HG03432 (cell line): ENCODE measurements at regions not wholly inside any gene's neighbourhood (a gene's known extent, or its start where the extent isn't known, plus 50 kb on each side); places are given as distances from the start of the nearest gene placed in this dataset.

ENCODE experiments used
- ATAC-seq: cut with Tn5 transposase; IDR thresholded peaks from one replicate; pipeline ENCODE4 v1.9.1; 2021; ENCODE audit warnings: mild to moderate bottlenecking, moderate library complexity; ENCODE audit not compliant: unreplicated experiment

DNA sequence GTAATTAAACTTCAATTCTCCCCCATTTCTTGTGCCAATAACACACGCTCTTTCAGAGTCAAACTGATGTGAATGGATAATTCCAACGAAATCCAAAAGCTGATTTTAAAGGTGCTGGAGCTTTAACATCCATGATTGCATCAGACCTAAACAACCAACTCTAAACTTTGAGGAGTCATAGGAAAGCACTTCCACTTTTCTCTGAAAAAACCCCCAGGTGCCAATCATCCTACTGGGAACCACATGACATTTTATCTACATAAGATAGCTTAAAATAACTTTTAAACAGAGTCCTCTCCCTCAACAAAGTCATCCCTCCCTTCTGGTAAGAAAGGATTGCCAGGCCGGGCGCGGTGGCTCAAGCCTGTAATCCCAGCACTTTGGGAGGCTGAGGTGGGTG lies 167.7 kb upstream of the PDE10A start:
- no peak for ATAC-seq

- no peak for ATAC-seq
Measured at GRCh38 chr6:165829376-165829775, 166.3 kb upstream of the PDE10A start.

GRCh38 chr6:165827190-165827518 lies 164.1 kb upstream of the PDE10A start:
- ATAC-seq: no peak

GRCh38 chr6:165826487-165827189 lies 163.6 kb upstream of the PDE10A start:
- no peak for ATAC-seq

DNA sequence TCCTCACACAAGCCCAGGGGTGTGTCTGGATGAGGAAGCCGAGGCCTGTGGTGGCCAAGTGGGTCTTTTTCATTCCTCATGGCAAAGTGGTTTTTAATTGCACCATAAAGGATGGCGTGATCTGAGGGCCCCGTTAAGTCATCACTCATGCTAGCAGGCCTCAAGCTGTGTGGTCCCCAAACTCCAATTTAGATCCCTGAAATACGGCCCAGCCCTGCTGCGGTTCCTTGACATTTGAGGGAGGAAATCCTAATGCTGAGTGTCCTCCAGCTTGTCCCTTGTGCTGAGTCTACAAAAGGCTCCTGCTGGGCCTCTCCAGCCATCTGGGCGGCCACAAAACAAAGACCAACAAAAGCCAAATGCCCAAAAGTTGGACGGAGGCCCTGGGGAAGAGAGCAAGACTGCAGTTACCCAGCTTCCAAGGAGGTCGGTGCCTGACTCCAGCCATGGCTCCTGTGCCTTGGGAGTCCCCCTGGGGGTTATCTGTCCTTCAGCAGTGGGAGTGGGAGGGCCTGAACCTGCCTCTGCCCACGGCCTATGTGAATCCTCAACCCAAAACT lies 162.3 kb upstream of the PDE10A start:
- ATAC-seq: no peak

DNA sequence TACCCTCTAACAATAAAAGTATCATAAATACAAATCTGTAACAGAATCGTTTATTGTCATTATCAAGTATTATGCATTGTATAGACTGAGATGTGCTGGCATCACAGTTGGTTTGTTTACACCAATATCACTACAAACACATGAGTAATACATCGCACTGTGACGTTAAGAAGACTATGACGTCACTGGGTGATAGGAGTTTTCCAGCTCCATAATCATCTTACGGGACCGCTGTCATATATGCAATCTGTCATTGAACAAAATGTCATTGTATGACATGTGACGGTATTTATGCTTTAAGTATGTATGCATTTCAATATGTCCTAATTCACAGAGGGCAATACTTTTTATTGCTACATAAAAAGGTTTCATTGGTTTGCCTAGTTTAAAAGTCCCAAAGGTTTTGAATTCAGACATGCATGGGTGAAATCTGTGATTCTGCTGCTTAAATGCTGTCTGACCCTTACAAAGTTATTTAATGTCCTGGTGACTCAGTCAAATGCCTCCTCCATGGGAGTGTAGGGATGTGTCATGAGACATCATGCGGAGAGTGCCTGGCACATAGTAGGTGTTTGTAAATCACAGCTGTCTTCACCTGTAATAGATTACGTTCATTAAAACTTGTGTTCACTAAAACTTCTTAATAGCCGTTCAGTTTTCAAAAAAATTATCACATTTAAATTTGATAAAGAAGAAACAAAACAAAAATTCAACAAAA lies 160.7 kb upstream of the PDE10A start:
- no peak for ATAC-seq

DNA sequence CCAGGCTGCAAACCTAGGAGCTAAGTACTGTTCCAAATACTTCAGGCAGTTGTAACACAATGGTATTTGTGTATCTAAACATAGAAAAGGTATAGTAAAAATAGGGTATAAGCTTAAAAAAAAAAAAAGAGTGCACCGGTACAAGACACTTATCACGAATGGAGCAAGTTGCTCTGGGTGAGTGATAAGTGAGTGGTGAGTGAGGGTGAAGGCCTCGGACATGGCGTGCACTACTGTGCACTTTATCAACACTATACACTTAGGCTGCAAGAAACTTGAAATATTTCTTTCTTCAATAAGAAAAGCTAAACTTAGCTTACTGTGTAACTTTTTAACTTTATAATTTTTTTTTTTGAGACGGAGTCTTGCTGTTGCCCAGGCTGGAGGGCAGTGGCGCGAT lies 159.5 kb upstream of the PDE10A start:
- no peak for ATAC-seq

DNA sequence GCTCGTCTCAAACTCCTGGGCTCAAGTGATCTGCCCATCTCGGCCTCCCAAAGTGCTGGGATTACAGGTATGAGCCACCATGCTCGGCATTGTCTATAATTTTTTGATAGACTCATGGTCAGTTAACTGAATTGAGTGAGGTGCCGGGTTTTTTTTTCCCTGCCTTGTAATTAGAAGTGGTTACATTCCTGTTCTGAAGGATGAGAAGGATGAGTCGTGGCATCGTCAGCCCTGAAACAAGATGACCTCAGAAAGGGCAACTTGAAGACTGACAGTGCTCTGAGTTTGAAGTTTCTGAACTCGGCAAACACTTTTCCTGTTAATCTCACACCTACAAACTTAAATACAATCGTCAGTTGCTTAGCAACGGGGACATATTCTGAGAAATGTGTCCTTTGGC lies 158.7 kb upstream of the PDE10A start:
- ATAC-seq: no peak

DNA sequence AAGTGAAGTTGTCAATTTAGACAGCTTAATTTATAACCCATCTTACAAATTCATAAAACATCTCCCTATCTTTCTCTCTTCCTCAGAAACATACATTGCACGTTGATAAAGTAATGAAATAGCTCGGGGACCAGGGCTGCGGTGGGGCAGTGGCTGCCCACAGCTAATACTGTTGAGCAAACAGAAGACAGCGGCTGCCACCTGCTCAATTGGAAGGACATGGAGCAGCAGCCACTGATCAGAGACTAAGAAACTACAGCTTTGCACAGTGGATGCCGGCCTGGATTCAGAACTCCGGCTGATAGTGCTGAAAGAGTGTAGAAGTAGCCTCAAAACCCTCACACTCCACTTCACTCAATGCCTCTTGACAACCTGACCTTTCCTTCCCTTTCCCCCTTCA lies 157.9 kb upstream of the PDE10A start:
- ATAC-seq: no peak

GRCh38 chr6:165820407-165820806 lies 157.4 kb upstream of the PDE10A start:
- no peak for ATAC-seq

- ATAC-seq: no peak
Measured at GRCh38 chr6:165819394-165819793, 156.4 kb upstream of the PDE10A start.

- ATAC-seq: no peak
Measured at GRCh38 chr6:165818200-165818599, 155.2 kb upstream of the PDE10A start.

DNA sequence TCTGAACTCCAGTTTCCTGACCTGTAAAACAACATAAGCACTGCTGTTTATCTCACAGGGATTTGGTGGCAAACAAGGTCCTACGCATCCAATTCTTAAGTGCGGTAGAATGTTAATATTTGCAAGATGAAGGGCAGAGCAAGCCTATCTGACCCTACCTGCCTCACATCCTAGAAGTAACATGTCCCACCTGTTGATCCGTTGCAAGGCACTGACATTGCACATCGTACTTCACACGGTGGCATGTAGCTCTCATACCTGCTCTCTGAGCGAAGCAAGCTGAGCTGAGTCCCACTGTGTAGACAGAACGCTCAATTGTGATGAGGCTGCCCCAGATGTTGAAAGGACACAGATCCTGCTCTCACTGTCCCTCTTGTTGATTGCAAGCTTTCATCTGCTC lies 154.7 kb upstream of the PDE10A start:
- no peak for ATAC-seq

- ATAC-seq: no peak
Measured at GRCh38 chr6:165817148-165817547, 154.1 kb upstream of the PDE10A start.

DNA sequence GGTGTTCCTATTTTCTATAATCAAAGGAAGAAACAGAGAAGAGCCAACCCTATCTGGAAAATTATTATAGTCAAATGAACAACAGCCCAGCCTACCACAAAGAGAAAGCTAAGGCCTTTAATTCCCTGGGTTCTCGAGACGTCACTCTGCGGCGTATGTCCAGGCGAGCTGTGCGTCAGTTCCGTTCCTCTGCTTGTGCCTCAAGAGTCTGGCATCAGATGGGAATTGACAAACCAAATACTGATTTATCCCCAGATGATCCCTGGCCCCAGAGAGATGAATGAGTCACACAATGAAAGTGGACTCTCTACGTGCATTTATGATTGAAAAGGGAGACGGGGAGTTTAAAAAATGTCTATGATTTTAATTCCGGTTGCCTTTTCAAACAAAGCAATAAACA lies 151.6 kb upstream of the PDE10A start:
- ATAC-seq: no peak

- no peak for ATAC-seq
Measured at GRCh38 chr6:165811512-165811911, 148.5 kb upstream of the PDE10A start.

DNA sequence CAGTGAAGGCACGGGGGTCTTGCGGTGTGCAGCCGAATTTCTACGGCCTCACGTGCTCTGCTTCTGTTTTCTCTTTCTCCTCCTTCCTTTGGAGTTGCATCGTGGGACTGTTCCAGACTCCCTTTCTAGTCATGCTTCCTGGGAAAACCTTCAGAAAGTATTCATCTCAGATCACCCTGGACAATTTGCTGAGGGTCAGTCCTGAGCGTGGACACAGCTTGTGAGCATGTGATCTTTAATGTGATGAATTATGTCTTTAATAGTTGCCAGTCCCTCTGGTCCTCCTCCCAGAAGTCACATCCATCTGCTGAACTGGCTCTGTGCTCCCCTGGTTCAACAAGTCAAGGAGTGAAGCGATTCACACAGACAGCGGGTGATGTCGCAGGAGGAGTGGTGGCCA lies 145.0 kb upstream of the PDE10A start:
- no peak for ATAC-seq

GRCh38 chr6:165807249-165807960 lies 144.4 kb upstream of the PDE10A start:
- ATAC-seq: no peak

GRCh38 chr6:165806126-165806810 lies 143.2 kb upstream of the PDE10A start:
- no peak for ATAC-seq

DNA sequence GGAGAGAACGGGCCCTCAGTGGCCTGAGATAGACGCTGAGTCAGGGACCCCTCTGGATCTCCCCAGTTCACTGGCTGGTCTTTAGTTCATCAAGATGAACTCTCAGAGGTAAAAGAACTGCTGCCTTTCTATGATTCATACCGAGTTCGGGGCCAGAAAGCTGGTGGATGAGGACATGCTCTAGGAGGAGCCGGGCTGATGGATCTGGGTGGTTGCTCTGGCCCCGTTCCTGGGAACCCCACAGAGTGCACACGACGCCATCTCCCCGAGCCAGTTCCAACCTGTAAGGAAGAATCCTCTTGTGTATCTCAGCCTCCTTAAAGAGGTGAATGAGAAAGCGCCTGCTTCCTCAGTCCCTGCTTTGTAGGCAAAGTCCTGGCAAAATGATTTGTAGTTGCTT lies 142.6 kb upstream of the PDE10A start:
- ATAC-seq: no peak

DNA sequence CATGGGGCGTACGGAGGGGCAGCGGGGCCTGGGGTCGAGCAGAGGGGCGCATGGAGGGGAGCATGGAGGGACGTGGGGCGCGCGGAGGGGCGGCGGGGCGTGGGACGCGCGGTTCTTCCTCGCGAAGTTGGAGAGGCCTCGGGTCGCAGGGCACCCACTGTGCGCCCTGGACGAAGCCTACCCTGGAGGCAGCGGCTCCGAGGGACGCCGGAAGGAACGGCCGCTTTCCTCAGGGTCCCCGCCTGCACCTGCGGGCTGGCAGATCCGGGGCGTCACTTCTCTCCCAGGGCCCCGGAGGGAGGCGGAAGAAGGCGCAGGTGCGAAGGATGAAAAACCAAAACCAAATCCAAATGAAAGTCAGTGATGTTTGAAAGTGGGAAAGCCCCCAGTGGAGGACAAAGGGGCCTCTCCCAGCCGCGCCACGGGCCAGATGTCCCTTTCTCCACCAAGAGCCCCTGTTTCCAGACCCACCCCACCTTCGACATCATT lies 142.1 kb upstream of the PDE10A start:
- no peak for ATAC-seq
